ENCODE measurements at regions not wholly inside any gene's neighbourhood (a gene's known extent, or its start where the extent isn't known, plus 50 kb on each side); places are given as distances from the start of the nearest gene placed in this dataset.

- Histone ChIP-seq H3K9me1 (ENCODE audit: control insufficient read depth, extremely low read depth, insufficient read depth, low read length) (no peaks in the 10 kb centered on the region), H3K4me2 (ENCODE audit: control insufficient read depth, extremely low read depth, insufficient read depth, low read depth, low read length) (no peak overlapping the region), H3K9ac (ENCODE audit: control insufficient read depth, extremely low read depth, insufficient read depth, low read length) (no peak overlapping the region), H3K4me1 (ENCODE audit: control insufficient read depth, extremely low read depth, insufficient read depth, low read length) (no peaks in the 10 kb centered on the region), H3K9me3 (ENCODE audit: control insufficient read depth, low read depth, low read length) (no peaks in the 10 kb centered on the region), H4K20me1 (ENCODE audit: control insufficient read depth, extremely low read depth, insufficient read depth, low read length) (no peaks in the 10 kb centered on the region), H2AFZ (ENCODE audit: control insufficient read depth, low read length) (no peak overlapping the region), H3K27me3 (ENCODE audit: control insufficient read depth, extremely low read depth, insufficient read depth, low read length) (no peaks in the 10 kb centered on the region), H3K79me2 (ENCODE audit: control insufficient read depth, insufficient read depth, low read length) (no peaks in the 10 kb centered on the region), H3K36me3 (ENCODE audit: control insufficient read depth in 2 of 2, extremely low read depth in 1 of 2, insufficient read depth in 2 of 2, low read length in 2 of 2) (no peaks in the 10 kb centered on the region), H3K4me3 (ENCODE audit: control insufficient read depth in 2 of 3, extremely low read depth in 1 of 3, insufficient read depth in 2 of 3, low read depth in 1 of 3, low read length in 3 of 3) (no peak overlapping the region), H3K27ac (ENCODE audit: control insufficient read depth, insufficient read depth, low read length) (no peak overlapping the region)
- dilution Hi-C loops (cut with MboI; ENCODE audit: extremely low pct_ligation_motif_present, low sequenced_read_pairs), result no loop called here
- DNase-seq (ENCODE audit: low read depth, low spot score) (no peak), FAIRE-seq (no peak)
- TF ChIP-seq EZH2 (IDR thresholded peaks at IDR 0.05; ENCODE audit: low read length) (no peak), CTCF (optimal IDR thresholded peaks at IDR 0.05 in 1 of 3, IDR thresholded peaks at IDR 0.05 in 1 of 3, conservative IDR thresholded peaks at IDR 0.05 in 1 of 3; ENCODE audit: extremely low read depth in 1 of 3, insufficient read depth in 2 of 3, low read length in 3 of 3) (no peak)
These were observed 586.6 kb upstream of the NOVA1 start for GRCh38 chr14:27184427-27184826.

GRCh38 chr14:27186048-27186447 is 588.2 kb upstream of the NOVA1 start:
- H3K9me3 ChIP-seq (ENCODE audit: control insufficient read depth, low read depth, low read length), result no peaks in the 10 kb centered on the region
- DNase-seq (ENCODE audit: low read depth, low spot score), result no peak
- H3K79me2 ChIP-seq (ENCODE audit: control insufficient read depth, insufficient read depth, low read length), result no peaks in the 10 kb centered on the region
- no peak overlapping the region for H3K27ac ChIP-seq (ENCODE audit: control insufficient read depth, insufficient read depth, low read length)
- no peak for TF ChIP-seq CTCF (optimal IDR thresholded peaks at IDR 0.05 in 1 of 3, IDR thresholded peaks at IDR 0.05 in 1 of 3, conservative IDR thresholded peaks at IDR 0.05 in 1 of 3; ENCODE audit: extremely low read depth in 1 of 3, insufficient read depth in 2 of 3, low read length in 3 of 3)
- no peak for TF ChIP-seq EZH2 (IDR thresholded peaks at IDR 0.05; ENCODE audit: low read length)
- FAIRE-seq, result no peak
- no peaks in the 10 kb centered on the region for H3K4me1 ChIP-seq (ENCODE audit: control insufficient read depth, extremely low read depth, insufficient read depth, low read length)
- H3K9ac ChIP-seq (ENCODE audit: control insufficient read depth, extremely low read depth, insufficient read depth, low read length), result no peak overlapping the region
- H3K4me3 ChIP-seq (ENCODE audit: control insufficient read depth in 2 of 3, extremely low read depth in 1 of 3, insufficient read depth in 2 of 3, low read depth in 1 of 3, low read length in 3 of 3), result no peak overlapping the region
- no peaks in the 10 kb centered on the region for H3K27me3 ChIP-seq (ENCODE audit: control insufficient read depth, extremely low read depth, insufficient read depth, low read length)
- dilution Hi-C loops (cut with MboI; ENCODE audit: extremely low pct_ligation_motif_present, low sequenced_read_pairs), result no loop called here
- no peaks in the 10 kb centered on the region for H4K20me1 ChIP-seq (ENCODE audit: control insufficient read depth, extremely low read depth, insufficient read depth, low read length)
- H2AFZ ChIP-seq (ENCODE audit: control insufficient read depth, low read length), result no peak overlapping the region
- H3K9me1 ChIP-seq (ENCODE audit: control insufficient read depth, extremely low read depth, insufficient read depth, low read length), result no peaks in the 10 kb centered on the region
- no peak overlapping the region for H3K4me2 ChIP-seq (ENCODE audit: control insufficient read depth, extremely low read depth, insufficient read depth, low read depth, low read length)
- H3K36me3 ChIP-seq (ENCODE audit: control insufficient read depth in 2 of 2, extremely low read depth in 1 of 2, insufficient read depth in 2 of 2, low read length in 2 of 2), result no peaks in the 10 kb centered on the region

All from keratinocyte (primary cell).